Myocyte (in vitro differentiated cells): ENCODE measurements at regions not wholly inside any gene's neighbourhood (a gene's known extent, or its start where the extent isn't known, plus 50 kb on each side); places are given as distances from the start of the nearest gene placed in this dataset.

Experiments used
- DNase-seq: peaks from one replicate; pipeline ENCODE4 v3.0.0-alpha.2; 2012; ENCODE audit warnings: low read depth

- DNase-seq: peak; percentile 79
Measured at GRCh38 chr1:177848577-177848976, 121.3 kb downstream of the SEC16B start.

DNA sequence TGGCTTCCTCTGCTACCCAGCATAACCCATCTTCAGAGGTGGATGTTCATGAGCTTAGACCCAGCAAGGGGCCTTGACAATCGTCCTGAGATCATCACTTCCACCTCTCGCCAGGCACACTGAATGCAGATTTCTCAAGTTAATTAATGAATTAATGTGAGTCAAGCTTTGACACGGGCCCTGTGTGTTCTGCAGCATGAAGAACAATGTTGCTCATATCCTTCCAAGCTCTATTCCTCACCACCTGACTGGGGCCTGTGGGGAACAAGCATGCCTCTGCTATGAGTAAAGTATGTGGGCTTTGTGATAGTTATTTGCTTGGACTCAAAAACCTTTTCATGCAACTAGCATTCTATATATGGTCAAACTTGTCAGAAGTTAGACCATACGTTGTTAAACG is 122.0 kb downstream of the SEC16B start:
- DNase-seq: peak; percentile 82

GRCh38 chr1:177838907-177839485 is 130.9 kb downstream of the SEC16B start:
- DNase-seq: no peak

DNA sequence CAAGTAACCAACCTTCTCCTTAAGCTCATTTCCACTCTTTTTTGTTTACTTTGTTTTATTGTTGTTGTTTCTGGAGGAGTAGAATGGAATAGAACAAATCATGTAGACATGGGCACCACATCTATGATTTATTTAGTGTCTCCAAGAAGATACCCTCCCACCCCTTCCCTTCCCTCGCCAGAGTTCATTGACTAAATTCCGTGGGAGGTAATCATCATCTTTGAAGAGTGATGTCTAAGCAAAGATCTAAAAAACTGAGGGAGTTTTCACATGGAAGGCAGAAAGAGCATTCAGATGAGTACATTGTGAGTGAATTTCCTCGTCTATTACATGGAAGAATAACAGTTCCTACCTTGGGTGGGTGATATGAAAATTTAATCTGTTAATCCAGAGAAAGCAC is 136.2 kb downstream of the SEC16B start:
- no peak for DNase-seq

GRCh38 chr1:177830531-177831135 is 139.2 kb downstream of the SEC16B start:
- no peak for DNase-seq

DNA sequence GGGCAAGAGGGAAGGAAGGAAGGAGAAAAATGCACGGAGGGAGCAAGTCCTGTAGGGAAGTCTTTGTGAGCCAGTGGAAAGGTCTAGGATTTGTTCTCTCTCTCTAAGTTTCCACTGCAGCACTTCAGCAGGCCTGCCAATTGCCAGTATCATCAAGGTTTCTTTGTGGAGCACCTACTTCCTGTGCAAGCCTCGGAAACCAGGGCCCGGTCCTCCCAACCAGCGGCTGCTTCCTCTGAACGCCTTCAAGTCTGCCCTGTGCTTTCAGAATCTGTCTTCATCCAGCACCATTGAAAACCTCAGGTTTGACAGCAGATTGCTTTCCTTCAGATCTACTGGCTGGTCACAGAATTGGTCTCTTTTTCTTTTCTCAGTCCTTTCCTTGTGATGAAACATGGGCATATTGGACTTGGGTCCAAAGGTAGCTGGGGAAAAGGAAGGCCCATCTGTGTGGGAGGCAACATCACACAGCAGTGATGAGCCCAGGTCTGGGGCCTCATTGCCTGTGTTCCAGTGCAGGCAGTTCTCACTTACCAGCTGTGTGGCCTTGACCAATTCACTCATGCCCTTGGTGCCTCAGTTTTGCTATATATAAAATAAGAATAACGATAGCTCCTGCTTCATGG is 144.5 kb downstream of the SEC16B start:
- no peak for DNase-seq

GRCh38 chr1:177824508-177824982 is 145.3 kb downstream of the SEC16B start:
- DNase-seq: peak; percentile 84

DNA sequence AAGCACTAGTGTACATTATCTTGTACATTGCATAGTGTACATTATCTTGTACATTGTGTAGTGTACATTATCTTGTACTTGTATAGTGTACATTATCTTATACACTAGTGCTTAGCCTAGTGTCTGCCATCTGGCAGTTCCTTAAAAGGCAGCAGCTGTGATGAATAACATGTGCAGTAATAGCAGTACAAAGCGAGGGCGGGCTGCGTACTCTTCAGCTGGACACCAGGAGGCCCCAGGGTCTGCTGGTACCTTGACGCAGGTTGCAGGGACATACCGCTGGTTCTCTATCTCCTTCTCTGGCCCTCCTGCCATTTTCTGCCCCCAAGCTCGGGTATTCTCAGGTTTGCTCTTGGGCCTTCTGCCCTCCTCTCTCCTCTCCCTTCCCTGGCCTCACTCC is 149.6 kb downstream of the SEC16B start:
- no peak for DNase-seq

GRCh38 chr1:177817937-177818875 is 151.7 kb downstream of the SEC16B start:
- DNase-seq: no peak

GRCh38 chr1:177812650-177813049 is 157.2 kb downstream of the SEC16B start:
- no peak for DNase-seq

DNA sequence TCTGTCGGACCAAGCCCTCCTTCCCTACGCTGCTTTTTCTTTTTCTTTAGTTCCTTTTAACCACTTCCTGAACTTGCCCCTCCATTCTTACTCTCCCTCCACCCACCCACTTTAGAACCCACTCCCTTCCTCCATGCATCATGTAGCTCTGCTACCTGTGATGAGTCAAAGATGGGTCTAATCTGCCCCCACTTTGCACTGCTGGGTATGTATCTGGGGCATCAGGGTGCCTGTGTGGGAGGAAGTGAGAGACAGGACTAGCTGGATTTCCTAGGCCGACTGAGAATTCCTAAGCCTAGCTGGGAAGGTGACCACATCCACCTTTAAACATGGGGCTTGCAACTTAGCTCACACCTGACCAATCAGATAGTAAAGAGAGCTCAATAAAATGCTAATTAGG is 157.7 kb downstream of the SEC16B start:
- no peak for DNase-seq

DNA sequence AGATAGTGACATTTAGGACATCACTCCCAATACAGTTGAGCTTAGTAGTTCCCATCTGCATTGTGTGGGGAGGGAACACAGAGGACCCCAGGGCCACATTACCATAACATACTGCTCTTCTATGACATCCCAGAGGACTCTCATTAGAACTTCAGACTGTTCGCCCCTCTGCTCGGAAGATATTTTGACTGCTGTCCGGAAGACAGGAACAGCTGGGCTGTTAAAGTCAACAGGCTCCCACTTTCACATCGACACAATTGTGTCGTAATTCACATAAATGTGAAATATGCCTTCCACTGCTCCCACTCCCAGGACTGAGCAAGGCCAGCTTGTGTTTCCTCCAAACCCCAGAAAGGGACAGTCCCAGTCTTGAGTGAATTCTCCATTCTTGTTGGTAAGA is 158.4 kb downstream of the SEC16B start:
- peak; percentile 44 for DNase-seq

DNA sequence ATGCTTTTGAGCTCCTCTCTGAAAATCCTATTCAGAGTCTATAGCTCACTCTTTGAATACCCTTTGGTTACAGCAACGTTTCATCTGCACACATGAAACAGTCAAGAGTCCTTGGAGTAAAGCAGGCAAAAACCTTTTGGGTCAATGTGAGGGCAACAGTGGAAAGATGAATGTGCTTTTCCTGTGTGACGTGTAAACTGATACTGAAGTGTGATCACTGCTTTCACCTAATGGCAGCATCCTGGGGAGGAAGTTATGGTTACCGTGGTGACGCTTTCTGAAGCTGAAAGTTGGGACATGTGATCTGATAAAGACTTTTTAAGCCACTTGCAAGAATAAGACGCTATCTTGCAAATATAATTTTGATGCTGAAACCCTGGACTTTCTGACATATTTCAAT is 160.0 kb downstream of the SEC16B start:
- no peak for DNase-seq

GRCh38 chr1:177802304-177802703 is 167.6 kb downstream of the SEC16B start:
- DNase-seq: peak; percentile 60

DNA sequence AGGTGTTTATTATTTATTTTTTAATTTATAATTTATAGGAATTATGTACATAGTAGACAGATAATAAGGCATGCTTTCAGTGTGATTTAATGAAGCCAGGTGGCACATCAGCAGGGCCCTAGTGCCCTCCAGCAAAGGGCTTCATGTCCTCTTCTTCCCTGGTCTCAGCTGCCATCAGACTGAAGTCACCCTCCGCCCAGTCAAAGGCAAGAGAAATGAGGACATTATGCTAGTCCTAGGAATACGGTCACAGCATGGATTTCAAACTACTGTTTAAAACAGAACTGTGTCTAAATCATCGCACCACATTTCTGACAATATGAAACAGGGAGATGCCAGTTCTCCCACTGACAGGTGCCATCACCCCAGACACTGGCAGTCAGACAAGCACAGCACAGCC is 168.1 kb downstream of the SEC16B start:
- peak; percentile 68 for DNase-seq

DNA sequence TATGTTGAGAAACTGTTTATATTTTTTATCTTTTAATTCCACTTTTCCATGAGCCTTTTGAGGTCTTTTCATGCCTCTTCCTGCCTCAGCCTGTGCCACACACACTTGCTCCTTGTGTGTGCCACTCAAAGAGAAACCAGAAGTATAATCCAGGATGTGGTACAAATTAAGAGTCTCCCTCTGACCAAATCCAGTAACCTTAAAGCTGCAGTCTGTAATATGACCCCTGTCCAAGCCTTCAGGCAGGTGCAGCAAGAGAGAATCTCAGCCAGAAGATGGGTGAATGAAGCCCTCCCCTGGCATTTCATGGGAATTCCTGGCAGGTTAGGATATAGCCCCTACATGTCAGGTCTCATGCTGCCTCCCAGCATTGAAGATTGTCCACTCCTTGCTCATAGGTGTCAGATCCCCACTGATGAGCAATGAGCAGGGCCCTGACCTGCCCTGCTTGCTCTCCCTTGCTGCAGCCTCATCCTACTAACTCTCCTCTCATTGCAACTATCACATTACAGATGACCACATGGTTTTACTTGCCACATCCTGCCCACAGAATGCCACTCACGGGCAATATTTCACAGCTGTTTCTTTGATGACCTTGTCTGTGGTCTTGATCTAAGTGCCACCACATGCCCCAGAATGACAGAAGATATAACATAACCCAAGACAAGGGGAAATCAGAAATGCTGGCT is 169.3 kb downstream of the SEC16B start:
- peak; percentile 99 for DNase-seq

DNA sequence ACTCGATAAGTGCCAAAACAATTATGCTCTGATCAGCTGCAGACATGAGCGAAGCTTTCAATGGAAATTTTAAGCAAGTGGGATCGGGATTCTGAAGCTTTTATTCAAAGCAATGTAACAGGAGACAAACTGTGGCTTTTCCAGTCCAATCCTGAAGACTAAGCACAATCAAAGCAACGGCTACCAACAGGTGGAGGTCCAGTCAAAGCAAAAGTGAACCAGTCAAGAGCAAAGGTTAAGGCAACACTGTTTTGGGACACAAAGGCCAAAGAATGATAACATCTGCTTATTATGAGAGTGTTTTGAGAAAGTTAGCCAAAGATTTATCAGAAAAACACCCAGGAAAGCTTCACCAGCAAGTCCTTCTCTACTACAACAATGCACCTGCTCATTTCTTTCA is 170.1 kb downstream of the SEC16B start:
- DNase-seq: peak; percentile 74

GRCh38 chr1:177798614-177799013 is 171.2 kb downstream of the SEC16B start:
- no peak for DNase-seq

DNA sequence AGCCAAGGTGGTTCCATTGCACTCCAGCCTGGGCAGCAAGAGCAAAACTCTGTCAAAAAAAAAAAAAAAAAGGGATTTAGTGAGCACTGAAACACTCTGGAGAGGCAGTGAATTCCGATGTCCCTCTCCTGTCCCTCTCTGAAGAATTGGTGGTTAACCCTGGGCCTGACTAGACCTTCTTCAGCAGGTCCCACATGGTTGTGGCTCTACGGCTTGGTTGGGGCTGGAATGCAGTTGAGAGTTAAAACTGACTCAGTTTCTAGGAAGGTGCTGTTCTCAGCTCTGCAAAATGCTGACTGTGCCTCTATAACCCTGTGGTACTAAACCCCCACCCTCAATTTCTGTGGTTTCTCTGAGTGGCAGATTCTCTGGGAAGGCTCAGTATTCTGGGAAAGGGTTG is 173.3 kb downstream of the SEC16B start:
- DNase-seq: peak; percentile 79

GRCh38 chr1:177794376-177794991 is 175.4 kb downstream of the SEC16B start:
- no peak for DNase-seq

GRCh38 chr1:177793900-177794299 is 176.0 kb downstream of the SEC16B start:
- DNase-seq: no peak
